Testis (tissue), 2 donors: ENCODE measurements at regions not wholly inside any gene's neighbourhood (a gene's known extent, or its start where the extent isn't known, plus 50 kb on each side); places are given as distances from the start of the nearest gene placed in this dataset.

Experiments
- POLR2A ChIP-seq: fragments of 450-650 bp; IDR thresholded peaks from one replicate; pipeline ENCODE4 v1.6.1; 2017; ENCODE audit warnings: antibody characterized with exemption, mild to moderate bottlenecking, moderate library complexity
- TF ChIP-seq, protein P1 (sequence below), 3 experiments: fragments of 450-650 bp in 2 of 3; fragments of 200-600 bp in 1 of 3; sonication (generic) in 1 of 3; IDR thresholded peaks; one replicate each; pipeline ENCODE4 v1.5.1; 2016 to 2019; ENCODE audit warnings: antibody characterized with exemption in 3 of 3, mild to moderate bottlenecking in 2 of 3, moderate library complexity in 1 of 3

DNA sequence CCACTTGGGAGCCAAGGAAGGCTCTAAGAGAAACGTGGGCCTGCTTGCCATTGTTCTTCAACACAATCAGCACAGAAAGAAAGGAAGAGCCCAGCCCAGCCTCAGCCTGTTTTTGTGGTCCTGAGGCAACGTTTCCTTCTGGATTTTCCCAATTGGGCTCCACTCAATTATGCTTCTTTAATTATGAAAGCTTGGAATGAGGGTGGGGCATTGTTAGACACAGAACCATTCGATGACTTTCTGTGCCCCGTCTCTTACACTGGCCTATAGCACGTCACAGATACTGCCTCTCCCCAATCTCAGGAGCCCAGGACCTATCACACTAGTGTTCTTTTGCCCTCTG lies 207.4 kb downstream of the ZFP36L2 start:
- TF ChIP-seq, protein P1, sequence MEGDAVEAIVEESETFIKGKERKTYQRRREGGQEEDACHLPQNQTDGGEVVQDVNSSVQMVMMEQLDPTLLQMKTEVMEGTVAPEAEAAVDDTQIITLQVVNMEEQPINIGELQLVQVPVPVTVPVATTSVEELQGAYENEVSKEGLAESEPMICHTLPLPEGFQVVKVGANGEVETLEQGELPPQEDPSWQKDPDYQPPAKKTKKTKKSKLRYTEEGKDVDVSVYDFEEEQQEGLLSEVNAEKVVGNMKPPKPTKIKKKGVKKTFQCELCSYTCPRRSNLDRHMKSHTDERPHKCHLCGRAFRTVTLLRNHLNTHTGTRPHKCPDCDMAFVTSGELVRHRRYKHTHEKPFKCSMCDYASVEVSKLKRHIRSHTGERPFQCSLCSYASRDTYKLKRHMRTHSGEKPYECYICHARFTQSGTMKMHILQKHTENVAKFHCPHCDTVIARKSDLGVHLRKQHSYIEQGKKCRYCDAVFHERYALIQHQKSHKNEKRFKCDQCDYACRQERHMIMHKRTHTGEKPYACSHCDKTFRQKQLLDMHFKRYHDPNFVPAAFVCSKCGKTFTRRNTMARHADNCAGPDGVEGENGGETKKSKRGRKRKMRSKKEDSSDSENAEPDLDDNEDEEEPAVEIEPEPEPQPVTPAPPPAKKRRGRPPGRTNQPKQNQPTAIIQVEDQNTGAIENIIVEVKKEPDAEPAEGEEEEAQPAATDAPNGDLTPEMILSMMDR (IDR thresholded peaks at IDR 0.05), result no peak
- no peak for TF ChIP-seq POLR2A
